ENCODE measurements at regions not wholly inside any gene's neighbourhood (a gene's known extent, or its start where the extent isn't known, plus 50 kb on each side); places are given as distances from the start of the nearest gene placed in this dataset.
A peak's percentile ranks its signal among the peaks of the same experiment; 100 is the strongest.
"Not testable (repeated sequence)": the region's sequence is repeated elsewhere in the genome, so short reads cannot be mapped to it uniquely, and the experiment has no call there.

GRCh38 chr7:400901-401485, 111.0 kb downstream of the FOXL3 start:
- no peak overlapping the region for H3K27ac ChIP-seq
- H3K4me3 ChIP-seq, result no peak overlapping the region

- Histone ChIP-seq H3K4me3 (no peak overlapping the region), H3K27ac (no peak overlapping the region)
Measured at GRCh38 chr7:401495-401894, 111.5 kb downstream of the FOXL3 start.

- no peak overlapping the region for H3K4me3 ChIP-seq
- peak overlapping the region in 2 of 21 experiments; percentile 82 to 90 for H3K27ac ChIP-seq
Measured at GRCh38 chr7:404812-405488, 114.7 kb downstream of the PDGFA start.

GRCh38 chr7:405489-406211, 114.0 kb downstream of the PDGFA start:
- Histone ChIP-seq H3K27ac (peak overlapping the region in 2 of 21 experiments; percentile 82 to 90), H3K4me3 (no peak overlapping the region)

- Histone ChIP-seq H3K27ac (peak overlapping the region in 1 of 21 experiments; percentile 90), H3K4me3 (no peak overlapping the region)
Measured at GRCh38 chr7:407721-408539, 111.7 kb downstream of the PDGFA start.

GRCh38 chr7:408751-409311, 110.8 kb downstream of the PDGFA start:
- Histone ChIP-seq H3K4me3 (no peak overlapping the region), H3K27ac (peak overlapping the region in 1 of 21 experiments; percentile 14)

- Histone ChIP-seq H3K4me3 (no peak overlapping the region), H3K27ac (no peak overlapping the region)
Measured at GRCh38 chr7:409339-410281, 110.0 kb downstream of the PDGFA start.

GRCh38 chr7:410395-410910, 109.2 kb downstream of the PDGFA start:
- Histone ChIP-seq H3K27ac (no peak overlapping the region), H3K4me3 (no peak overlapping the region)

- H3K4me3 ChIP-seq, H3K27ac ChIP-seq: not testable (repeated sequence)
Measured at GRCh38 chr7:411116-411515, 108.5 kb downstream of the PDGFA start.

GRCh38 chr7:411677-412312, 107.9 kb downstream of the PDGFA start:
- Histone ChIP-seq H3K27ac (no peak overlapping the region), H3K4me3 (no peak overlapping the region)

GRCh38 chr7:412313-412710, 107.3 kb downstream of the PDGFA start:
- Histone ChIP-seq H3K4me3 (no peak overlapping the region), H3K27ac (no peak overlapping the region)

- H3K27ac ChIP-seq, result peak overlapping the region in 1 of 21 experiments; percentile 3
Measured at GRCh38 chr7:414681-415560, 104.7 kb downstream of the PDGFA start.

GRCh38 chr7:415646-416525, 103.8 kb downstream of the PDGFA start:
- no peak overlapping the region for H3K4me3 ChIP-seq

More at GRCh38 chr7:414681-415560, 104.7 kb downstream of the PDGFA start:
- H3K4me3 ChIP-seq, result no peak overlapping the region

GRCh38 chr7:416761-417624, 102.7 kb downstream of the PDGFA start:
- Histone ChIP-seq H3K4me3 (no peak overlapping the region), H3K27ac (no peak overlapping the region)

More at GRCh38 chr7:415646-416525, 103.8 kb downstream of the PDGFA start:
- no peak overlapping the region for H3K27ac ChIP-seq

- Histone ChIP-seq H3K27ac (no peak overlapping the region), H3K4me3 (no peak overlapping the region)
Measured at GRCh38 chr7:417625-417889, 102.1 kb downstream of the PDGFA start.

All from skin epidermis (tissue), 12 donors.